SK-N-SH treated with all-trans-retinoic acid at 6 μM for 48 hours (cell line): ENCODE measurements at regions not wholly inside any gene's neighbourhood (a gene's known extent, or its start where the extent isn't known, plus 50 kb on each side); places are given as distances from the start of the nearest gene placed in this dataset.

Source experiments
- ATAC-seq: fragments of 200-7000 bp; cut with Tn5 transposase; 3 replicates; pipeline ENCODE4 v1.9.1; 2020; ENCODE audit warnings: mild to moderate bottlenecking, moderate library complexity
- ARNTL ChIP-seq: fragments of 450-650 bp; formaldehyde crosslinking; IDR thresholded peaks from 2 replicates; pipeline ENCODE4 v1.5.0; 2020; ENCODE audit warnings: low read depth, mild to moderate bottlenecking, moderate library complexity, borderline replicate concordance
- BACH2 ChIP-seq: fragments of 250-450 bp; sonication (Bioruptor Pico); IDR thresholded peaks from 2 replicates; pipeline ENCODE4 v1.9.0; 2021; ENCODE audit warnings: mild to moderate bottlenecking, borderline replicate concordance
- CREB5 ChIP-seq: fragments of 250-450 bp; sonication (Bioruptor Pico); IDR thresholded peaks from 2 replicates; pipeline ENCODE4 v1.5.1; 2020; ENCODE audit warnings: low read depth, mild to moderate bottlenecking, moderate library complexity
- CSDC2 ChIP-seq: fragments of 250-450 bp; sonication (Bioruptor Pico); IDR thresholded peaks from 2 replicates; pipeline ENCODE4 v1.5.0; 2020; ENCODE audit warnings: mild to moderate bottlenecking, moderate library complexity
- CSRNP3 ChIP-seq: fragments of 250-450 bp; sonication (Bioruptor Pico); IDR thresholded peaks from 2 replicates; pipeline ENCODE4 v1.5.1; 2021; ENCODE audit warnings: mild to moderate bottlenecking, moderate library complexity
- ESRRG ChIP-seq: fragments of 250-450 bp; sonication (Bioruptor Pico); IDR thresholded peaks from 2 replicates; pipeline ENCODE4 v1.6.1; 2021; ENCODE audit warnings: mild to moderate bottlenecking
- GLIS3 ChIP-seq: fragments of 250-450 bp; sonication (Bioruptor Pico); IDR thresholded peaks from 2 replicates; pipeline ENCODE4 v1.5.0; 2020; ENCODE audit warnings: mild to moderate bottlenecking, moderate library complexity
- ISL1 ChIP-seq: fragments of 250-450 bp; sonication (Bioruptor Pico); IDR thresholded peaks from 2 replicates; pipeline ENCODE4 v2.1.2; 2022; ENCODE audit warnings: mild to moderate bottlenecking, moderate library complexity
- OSR1 ChIP-seq: fragments of 250-450 bp; sonication (Bioruptor Pico); IDR thresholded peaks from 2 replicates; pipeline ENCODE4 v1.8.0; 2022; ENCODE audit warnings: moderate library complexity, mild to moderate bottlenecking, inconsistent platforms
- PATZ1 ChIP-seq: fragments of 250-450 bp; sonication (Bioruptor Pico); IDR thresholded peaks from 2 replicates; pipeline ENCODE4 v1.8.0; 2020; ENCODE audit warnings: mild to moderate bottlenecking, moderate library complexity, borderline replicate concordance
- RARB ChIP-seq: fragments of 250-450 bp; sonication (Bioruptor Pico); IDR thresholded peaks from 2 replicates; pipeline ENCODE4 v1.8.0; 2021; ENCODE audit warnings: mild to moderate bottlenecking, moderate library complexity
- SNAI2 ChIP-seq: fragments of 250-450 bp; sonication (Bioruptor Pico); IDR thresholded peaks from 2 replicates; pipeline ENCODE4 v1.5.0; 2020; ENCODE audit warnings: mild to moderate bottlenecking, moderate library complexity
- TCF4 ChIP-seq: fragments of 250-450 bp; sonication (Bioruptor Pico); IDR thresholded peaks from 2 replicates; pipeline ENCODE4 v1.8.0; 2021; ENCODE audit warnings: mild to moderate bottlenecking, moderate library complexity, borderline replicate concordance
- TOX ChIP-seq: fragments of 250-450 bp; sonication (Bioruptor Pico); IDR thresholded peaks from 2 replicates; pipeline ENCODE4 v1.8.0; 2021; ENCODE audit warnings: mild to moderate bottlenecking, moderate library complexity, borderline replicate concordance
- TSHZ2 ChIP-seq: fragments of 250-450 bp; sonication (Bioruptor Pico); IDR thresholded peaks from 2 replicates; pipeline ENCODE4 v1.5.0; 2020; ENCODE audit warnings: mild to moderate bottlenecking, moderate library complexity
- ZC3H10 ChIP-seq: fragments of 250-450 bp; sonication (Bioruptor Pico); IDR thresholded peaks from 2 replicates; pipeline ENCODE4 v1.5.1; 2021; ENCODE audit warnings: mild to moderate bottlenecking, moderate library complexity
- ZFP3 ChIP-seq: fragments of 250-450 bp; sonication (Bioruptor Pico); IDR thresholded peaks from 2 replicates; pipeline ENCODE4 v1.5.0; 2020; ENCODE audit warnings: mild to moderate bottlenecking, moderate library complexity
- ZFP30 ChIP-seq: fragments of 450-650 bp; formaldehyde crosslinking; IDR thresholded peaks from 2 replicates; pipeline ENCODE4 v1.5.0; 2022; ENCODE audit warnings: mild to moderate bottlenecking, moderate library complexity
- ZNF565 ChIP-seq: fragments of 450-650 bp; formaldehyde crosslinking; conservative IDR thresholded peaks from 2 replicates; pipeline ENCODE4 v1.5.0; 2020; ENCODE audit warnings: low read depth, mild to moderate bottlenecking, moderate library complexity
- ZNF70 ChIP-seq: fragments of 450-650 bp; formaldehyde crosslinking; IDR thresholded peaks from 2 replicates; pipeline ENCODE4 v1.5.0; 2020; ENCODE audit warnings: mild to moderate bottlenecking, moderate library complexity
- ZNF8 ChIP-seq: fragments of 450-650 bp; formaldehyde crosslinking; IDR thresholded peaks from 2 replicates; pipeline ENCODE4 v1.5.0; 2020; ENCODE audit warnings: mild to moderate bottlenecking, moderate library complexity

GRCh38 chr4:163590103-163590502 lies 95.6 kb downstream of the TMA16 start:
- no peak for ATAC-seq

GRCh38 chr4:163590619-163591264 lies 96.3 kb downstream of the TMA16 start:
- TF ChIP-seq GLIS3 (no peak), CSRNP3 (CRISPR knock-in tag) (no peak), ZNF8 (no peak), TCF4 (CRISPR knock-in tag) (no peak), CREB5 (CRISPR knock-in tag) (no peak), ARNTL (CRISPR knock-in tag) (no peak), OSR1 (CRISPR knock-in tag) (no peak), ISL1 (CRISPR knock-in tag) (no peak), ZNF565 (CRISPR knock-in tag) (no peak), TSHZ2 (no peak), CSDC2 (CRISPR knock-in tag) (no peak), ZNF70 (no peak), RARB (CRISPR knock-in tag) (no peak), ZC3H10 (CRISPR knock-in tag) (no peak), TOX (no peak), ESRRG (no peak), BACH2 (CRISPR knock-in tag) (no peak), ZFP3 (CRISPR knock-in tag) (no peak), SNAI2 (no peak), ZFP30 (CRISPR knock-in tag) (no peak)
- ATAC-seq, result no peak

More at GRCh38 chr4:163590103-163590502, 95.6 kb downstream of the TMA16 start:
- TF ChIP-seq ZFP30 (CRISPR knock-in tag) (no peak), TSHZ2 (no peak), ZNF8 (no peak), ZFP3 (CRISPR knock-in tag) (no peak), TCF4 (CRISPR knock-in tag) (no peak), ZC3H10 (CRISPR knock-in tag) (no peak), CSDC2 (CRISPR knock-in tag) (no peak)

- ATAC-seq, result no peak
- TF ChIP-seq ARNTL (CRISPR knock-in tag) (no peak), GLIS3 (no peak), PATZ1 (CRISPR knock-in tag) (no peak), ZNF565 (CRISPR knock-in tag) (no peak), TSHZ2 (no peak), CREB5 (CRISPR knock-in tag) (no peak)
These were observed 97.1 kb downstream of the TMA16 start for GRCh38 chr4:163591614-163592020.
